Transverse colon (tissue), 4 donors: ENCODE measurements at regions not wholly inside any gene's neighbourhood (a gene's known extent, or its start where the extent isn't known, plus 50 kb on each side); places are given as distances from the start of the nearest gene placed in this dataset.
"Not testable (repeated sequence)": the region's sequence is repeated elsewhere in the genome, so short reads cannot be mapped to it uniquely, and the experiment has no call there.

Experiments used
- DNase-seq: peaks from one replicate; pipeline ENCODE4 v3.0.0-alpha.2; 2019
- H3K27ac ChIP-seq, 4 donors: fragments of 200-600 bp; sonication (generic); 2 replicates each; pipeline ENCODE4 v1.5.1; 2016 to 2018; ENCODE audit warnings: inconsistent platforms in 4 of 4
- H3K27me3 ChIP-seq: fragments of 200-600 bp; sonication (generic); 2 replicates; pipeline ENCODE4 v1.5.1; 2017; ENCODE audit warnings: inconsistent platforms
- H3K36me3 ChIP-seq, 4 donors: fragments of 200-600 bp; sonication (generic); 2 replicates each; pipeline ENCODE4 v1.5.1; 2017 to 2019; ENCODE audit warnings: inconsistent platforms in 4 of 4
- H3K4me1 ChIP-seq, 4 donors: fragments of 200-600 bp; sonication (generic); 2 replicates each; pipeline ENCODE4 v1.5.1; 2017 to 2020; ENCODE audit warnings: inconsistent platforms in 4 of 4
- H3K4me3 ChIP-seq, 4 donors: fragments of 200-600 bp; sonication (generic); 1 replicate in 1 of 4; 2 replicates in 3 of 4; pipeline versions ENCODE4 v1.5.1 to v1.6.1; 2017 to 2019; ENCODE audit warnings: inconsistent platforms in 4 of 4
- H3K9me3 ChIP-seq, 2 donors: fragments of 200-600 bp; sonication (generic); 2 replicates each; pipeline ENCODE4 v1.5.1; 2017 to 2019; ENCODE audit warnings: inconsistent platforms in 2 of 2
- CTCF ChIP-seq, 5 experiments: fragments of 200-600 bp in 3 of 5; fragments of 450-650 bp in 2 of 5; sonication (generic) in 3 of 5; IDR thresholded peaks; 1 replicate in 2 of 5; 2 replicates in 3 of 5; pipeline ENCODE4 v1.5.1; 2016 to 2017; ENCODE audit warnings: antibody characterized with exemption in 5 of 5, inconsistent platforms in 3 of 5, mild to moderate bottlenecking in 2 of 5, moderate library complexity in 1 of 5
- EP300 ChIP-seq: sonication (generic); formaldehyde crosslinking; IDR thresholded peaks from one replicate; pipeline ENCODE4 v1.6.1; 2017; ENCODE audit warnings: antibody characterized with exemption, low read depth
- POLR2A ChIP-seq: fragments of 450-650 bp; IDR thresholded peaks from one replicate; pipeline ENCODE4 v1.6.1; 2016; ENCODE audit warnings: antibody characterized with exemption, mild to moderate bottlenecking, moderate library complexity
- POLR2AphosphoS5 ChIP-seq, 3 donors: sonication (generic); formaldehyde crosslinking; IDR thresholded peaks; one replicate each; pipeline ENCODE4 v1.6.1; 2016; ENCODE audit warnings: antibody characterized with exemption in 3 of 3
- WGBS, 2 donors: methylation state at CpG; one replicate each; pipeline ENCODE4 v1.1.5; 2018; ENCODE audit warnings: low coverage in 1 of 2; 5-methylcytosine and 5-hydroxymethylcytosine counted together
- in situ Hi-C, 4 donors: fragments of 200-750 bp; cut with MboI; loops; one replicate each; pipeline versions ENCODE4 v1.15.0 to v1.15.1; 2017; ENCODE audit warnings: low sequenced_read_pairs in 3 of 4, low pct_ligation_motif_present in 1 of 4, low pct_unique_long_range_greater_than_20kb in 1 of 4
- intact Hi-C: fragments of 100-400 bp; cut with DNase I; formaldehyde crosslinking; loops from one replicate; pipeline ENCODE4 v1.15.1; 2023; ENCODE audit warnings: low total_unique reads

GRCh38 chrX:95539041-95539440 lies 1145.6 kb upstream of the DIAPH2 start:
- H3K9me3 ChIP-seq = no peaks in the 10 kb centered on the region
- no peaks in the 10 kb centered on the region for H3K36me3 ChIP-seq
- in situ Hi-C loops = no loop called here
- 58% methylated on average over 3 of the region's 3 CpGs; no CpG with 5 or more reads in 1 of the 2 donors for WGBS, 2 donors
- TF ChIP-seq POLR2AphosphoS5 (IDR thresholded peaks at IDR 0.05) (no peak), EP300 (no peak), POLR2A (no peak), CTCF (IDR thresholded peaks at IDR 0.05) (no peak)
- H3K27ac ChIP-seq = no peak overlapping the region
- no peak for DNase-seq
- H3K4me3 ChIP-seq = no peak overlapping the region
- intact Hi-C loops = no loop called here
- no peaks in the 10 kb centered on the region for H3K27me3 ChIP-seq
- H3K4me1 ChIP-seq = no peaks in the 10 kb centered on the region

GRCh38 chrX:95549552-95549951 lies 1135.1 kb upstream of the DIAPH2 start:
- intact Hi-C loops, H3K4me3 ChIP-seq, H3K27me3 ChIP-seq, H3K9me3 ChIP-seq, H3K27ac ChIP-seq, DNase-seq, H3K36me3 ChIP-seq, in situ Hi-C loops, H3K4me1 ChIP-seq: not testable (repeated sequence)
- 93% methylated on average over 18 of the region's 18 CpGs; no CpG with 5 or more reads in 1 of the 2 donors for WGBS, 2 donors

- DNase-seq = no peak
- H3K36me3 ChIP-seq = no peaks in the 10 kb centered on the region
- no peak overlapping the region for H3K27ac ChIP-seq
- in situ Hi-C loops = no loop called here
- no peaks in the 10 kb centered on the region for H3K4me1 ChIP-seq
- intact Hi-C loops = no loop called here
- H3K9me3 ChIP-seq = no peaks in the 10 kb centered on the region
- H3K4me3 ChIP-seq = no peak overlapping the region
- TF ChIP-seq POLR2A (no peak), CTCF (IDR thresholded peaks at IDR 0.05) (no peak), EP300 (no peak), POLR2AphosphoS5 (IDR thresholded peaks at IDR 0.05) (no peak)
- no peaks in the 10 kb centered on the region for H3K27me3 ChIP-seq
- 84% methylated on average over 2 of the region's 2 CpGs; no CpG with 5 or more reads in 1 of the 2 donors for WGBS, 2 donors
Observed at GRCh38 chrX:95585321-95585720, 1099.3 kb upstream of the DIAPH2 start.

- Histone ChIP-seq H3K9me3 (no peaks in the 10 kb centered on the region), H3K27ac (no peak overlapping the region), H3K27me3 (no peaks in the 10 kb centered on the region), H3K36me3 (no peaks in the 10 kb centered on the region), H3K4me1 (no peaks in the 10 kb centered on the region), H3K4me3 (no peak overlapping the region)
- in situ Hi-C loops = no loop called here
- intact Hi-C loops = no loop called here
- no peak for DNase-seq
- WGBS, 2 donors = 58 to 78% methylated on average over 2 of the region's 2 CpGs
- TF ChIP-seq POLR2A (no peak), POLR2AphosphoS5 (IDR thresholded peaks at IDR 0.05) (no peak), CTCF (IDR thresholded peaks at IDR 0.05) (no peak), EP300 (no peak)
Observed at GRCh38 chrX:95612350-95612749, 1072.3 kb upstream of the DIAPH2 start.

- Histone ChIP-seq H3K36me3 (no peaks in the 10 kb centered on the region), H3K4me1 (no peaks in the 10 kb centered on the region), H3K4me3 (no peak overlapping the region), H3K27me3 (no peaks in the 10 kb centered on the region), H3K9me3 (no peaks in the 10 kb centered on the region), H3K27ac (no peak overlapping the region)
- DNase-seq = no peak
- intact Hi-C loops (no loop called here), in situ Hi-C loops (no loop called here)
- no peak for TF ChIP-seq EP300
- TF ChIP-seq POLR2A = no peak
- no peak for TF ChIP-seq POLR2AphosphoS5 (IDR thresholded peaks at IDR 0.05)
- no peak for TF ChIP-seq CTCF (IDR thresholded peaks at IDR 0.05)
- WGBS, 2 donors = 72 to 94% methylated on average over 3 to 5 of the region's 5 CpGs
Observed at GRCh38 chrX:95622200-95622599, 1062.4 kb upstream of the DIAPH2 start.
